CD14-positive monocyte (primary cell): ENCODE measurements at regions not wholly inside any gene's neighbourhood (a gene's known extent, or its start where the extent isn't known, plus 50 kb on each side); places are given as distances from the start of the nearest gene placed in this dataset.

Experiments
- DNase-seq, 3 donors: peaks; one replicate each; pipeline ENCODE4 v3.0.0-alpha.2; 2011 to 2022
- H2AFZ ChIP-seq: 2 replicates; pipeline ENCODE4 v1.6.0; 2012; ENCODE audit warnings: mild to moderate bottlenecking, low read depth, low read length, inconsistent platforms; ENCODE audit not compliant: insufficient read depth, poor library complexity, severe bottlenecking
- H3K27ac ChIP-seq, 2 donors: 1 replicate in 1 of 2; 2 replicates in 1 of 2; pipeline ENCODE4 v1.5.1; 2012 to 2013; ENCODE audit warnings: low read length in 2 of 2, control low read depth in 1 of 2, inconsistent platforms in 1 of 2, low read depth in 1 of 2, mild to moderate bottlenecking in 1 of 2
- H3K27me3 ChIP-seq, 2 donors: one replicate each; pipeline versions ENCODE4 v1.6.0 to v1.6.1; 2011 to 2013; ENCODE audit warnings: low read length in 2 of 2; ENCODE audit not compliant: control insufficient read depth in 2 of 2, insufficient read depth in 2 of 2
- H3K36me3 ChIP-seq, 2 donors: replicated peaks in 1 of 2; 1 replicate in 1 of 2; 2 replicates in 1 of 2; pipeline versions ENCODE4 v1.5.1 to v1.6.1; 2012 to 2013; ENCODE audit warnings: low read length in 2 of 2, control low read depth in 1 of 2, inconsistent platforms in 1 of 2, mild to moderate bottlenecking in 1 of 2; ENCODE audit not compliant: insufficient read depth in 2 of 2, control insufficient read depth in 1 of 2
- H3K4me1 ChIP-seq, 2 donors: 1 replicate in 1 of 2; 2 replicates in 1 of 2; pipeline versions ENCODE4 v1.5.1 to v1.6.1; 2012 to 2013; ENCODE audit warnings: low read length in 2 of 2, control low read depth in 1 of 2, inconsistent platforms in 1 of 2, mild to moderate bottlenecking in 1 of 2, moderate library complexity in 1 of 2; ENCODE audit not compliant: insufficient read depth in 2 of 2, control insufficient read depth in 1 of 2
- H3K4me2 ChIP-seq: replicated peaks from 2 replicates; pipeline ENCODE3; 2012; ENCODE audit warnings: low read length, moderate library complexity, mild to moderate bottlenecking; ENCODE audit not compliant: poor library complexity, severe bottlenecking; ENCODE audit errors: extremely low read depth
- H3K4me3 ChIP-seq, 3 experiments: fragments of 200-600 bp in 1 of 3; sonication (generic) in 1 of 3; replicated peaks in 1 of 3; 1 replicate in 2 of 3; 2 replicates in 1 of 3; pipeline ENCODE4 v1.5.1; 2011 to 2013; ENCODE audit warnings: low read length in 3 of 3, mild to moderate bottlenecking in 3 of 3, control low read depth in 2 of 3, low read depth in 2 of 3, inconsistent platforms in 1 of 3, moderate library complexity in 1 of 3
- H3K79me2 ChIP-seq: 2 replicates; pipeline ENCODE4 v1.6.0; 2012; ENCODE audit warnings: mild to moderate bottlenecking, control low read depth, inconsistent platforms, low read length, moderate library complexity; ENCODE audit not compliant: insufficient read depth
- H3K9ac ChIP-seq: 2 replicates; pipeline ENCODE4 v1.6.0; 2017; ENCODE audit warnings: low read length, mild to moderate bottlenecking; ENCODE audit not compliant: insufficient read depth, poor library complexity, severe bottlenecking
- H3K9me3 ChIP-seq, 2 donors: replicated peaks in 1 of 2; 1 replicate in 1 of 2; 2 replicates in 1 of 2; pipeline versions ENCODE4 v1.5.1 to v1.6.1; 2012 to 2013; ENCODE audit warnings: low read length in 2 of 2, control low read depth in 1 of 2; ENCODE audit not compliant: control insufficient read depth in 1 of 2, insufficient read depth in 1 of 2
- H4K20me1 ChIP-seq: 2 replicates; pipeline ENCODE4 v1.6.0; 2012; ENCODE audit warnings: mild to moderate bottlenecking, low read length, control low read depth, moderate library complexity; ENCODE audit not compliant: insufficient read depth
- H3K27ac Mint-ChIP-seq, 7 donors: one replicate each; pipeline ENCODE4 v1.8.0; 2020; ENCODE audit warnings: mild to moderate bottlenecking in 7 of 7, mixed read lengths in 7 of 7, moderate library complexity in 6 of 7, inconsistent platforms in 2 of 7
- H3K27me3 Mint-ChIP-seq, 3 donors: one replicate each; pipeline ENCODE4 v1.8.0; 2021 to 2022; ENCODE audit warnings: low read depth in 3 of 3, mild to moderate bottlenecking in 3 of 3, mixed read lengths in 3 of 3, moderate library complexity in 3 of 3, inconsistent platforms in 1 of 3
- H3K36me3 Mint-ChIP-seq, 2 donors: one replicate each; pipeline ENCODE4 v1.8.0; 2020; ENCODE audit warnings: mixed read lengths in 2 of 2, inconsistent platforms in 1 of 2, mild to moderate bottlenecking in 1 of 2
- H3K4me1 Mint-ChIP-seq: one replicate; pipeline ENCODE4 v1.8.0; 2020; ENCODE audit warnings: mild to moderate bottlenecking, mixed read lengths
- H3K4me3 Mint-ChIP-seq, 2 donors: one replicate each; pipeline ENCODE4 v1.8.0; 2020; ENCODE audit warnings: mild to moderate bottlenecking in 2 of 2, mixed read lengths in 2 of 2, moderate library complexity in 1 of 2
- H3K9me3 Mint-ChIP-seq, 7 donors: one replicate each; pipeline ENCODE4 v1.8.0; 2020 to 2022; ENCODE audit warnings: mixed read lengths in 7 of 7, mild to moderate bottlenecking in 6 of 7, moderate library complexity in 6 of 7, inconsistent platforms in 2 of 7
- WGBS: methylation state at CpG from one replicate; pipeline ENCODE4 v1.1.5; 2013; ENCODE audit warnings: missing lambda C conversion rate; ENCODE audit not compliant: insufficient coverage; 5-methylcytosine and 5-hydroxymethylcytosine counted together
- intact Hi-C, 2 donors: fragments of 100-400 bp; cut with micrococcal nuclease; formaldehyde crosslinking; loops; one replicate each; pipeline versions ENCODE4 v1.15.0 to v1.15.1; 2023
- TF ChIP-seq, protein P1 (sequence below): fragments of 200-600 bp; IDR thresholded peaks from one replicate; pipeline ENCODE4 v1.8.0; 2022; ENCODE audit warnings: antibody characterized with exemption, mild to moderate bottlenecking

DNA sequence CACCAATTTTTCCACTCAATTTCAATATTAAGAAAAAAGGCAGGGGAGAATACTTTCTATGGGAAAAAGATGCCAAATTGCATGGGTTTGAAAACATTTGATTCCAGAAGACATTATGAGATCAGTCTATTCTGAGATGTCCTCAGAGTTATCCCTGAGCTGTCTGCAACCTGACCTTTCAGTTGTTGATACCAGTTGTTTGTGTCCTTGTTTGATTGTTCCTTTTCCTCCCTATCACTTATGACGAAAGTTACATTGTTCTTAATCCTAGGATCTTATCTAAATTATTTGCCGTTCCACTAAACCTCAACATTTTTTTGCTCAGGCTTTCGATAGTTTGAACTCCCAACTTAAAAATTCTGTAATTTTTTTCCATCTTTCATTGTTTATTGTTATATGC, 336.3 kb upstream of the NOVA1 start:
- H3K27me3 ChIP-seq, result no peaks in the 10 kb centered on the region
- Mint-ChIP-seq H3K36me3 (no peaks in the 10 kb centered on the region), H3K27me3 (no peaks in the 10 kb centered on the region), H3K4me1 (no peaks in the 10 kb centered on the region), H3K4me3 (no peak overlapping the region), H3K9me3 (peaks cover 0 to 1% (median 0%) of the 10 kb centered on the region in 7 donors), H3K27ac (no peak overlapping the region)
- H4K20me1 ChIP-seq, result no peaks in the 10 kb centered on the region
- no peak overlapping the region for H2AFZ ChIP-seq
- no peak overlapping the region for H3K4me2 ChIP-seq
- no peak overlapping the region for H3K4me3 ChIP-seq
- no peaks in the 10 kb centered on the region for H3K9me3 ChIP-seq
- H3K79me2 ChIP-seq, result no peaks in the 10 kb centered on the region
- no peak for DNase-seq
- intact Hi-C loops, result no loop called here
- H3K27ac ChIP-seq, result no peak overlapping the region
- TF ChIP-seq, protein P1, sequence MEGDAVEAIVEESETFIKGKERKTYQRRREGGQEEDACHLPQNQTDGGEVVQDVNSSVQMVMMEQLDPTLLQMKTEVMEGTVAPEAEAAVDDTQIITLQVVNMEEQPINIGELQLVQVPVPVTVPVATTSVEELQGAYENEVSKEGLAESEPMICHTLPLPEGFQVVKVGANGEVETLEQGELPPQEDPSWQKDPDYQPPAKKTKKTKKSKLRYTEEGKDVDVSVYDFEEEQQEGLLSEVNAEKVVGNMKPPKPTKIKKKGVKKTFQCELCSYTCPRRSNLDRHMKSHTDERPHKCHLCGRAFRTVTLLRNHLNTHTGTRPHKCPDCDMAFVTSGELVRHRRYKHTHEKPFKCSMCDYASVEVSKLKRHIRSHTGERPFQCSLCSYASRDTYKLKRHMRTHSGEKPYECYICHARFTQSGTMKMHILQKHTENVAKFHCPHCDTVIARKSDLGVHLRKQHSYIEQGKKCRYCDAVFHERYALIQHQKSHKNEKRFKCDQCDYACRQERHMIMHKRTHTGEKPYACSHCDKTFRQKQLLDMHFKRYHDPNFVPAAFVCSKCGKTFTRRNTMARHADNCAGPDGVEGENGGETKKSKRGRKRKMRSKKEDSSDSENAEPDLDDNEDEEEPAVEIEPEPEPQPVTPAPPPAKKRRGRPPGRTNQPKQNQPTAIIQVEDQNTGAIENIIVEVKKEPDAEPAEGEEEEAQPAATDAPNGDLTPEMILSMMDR, result no peak
- no CpG with 5 or more reads among the region's 3 CpGs for WGBS
- H3K36me3 ChIP-seq, result no peaks in the 10 kb centered on the region
- no peaks in the 10 kb centered on the region for H3K4me1 ChIP-seq
- no peak overlapping the region for H3K9ac ChIP-seq

- 60% methylated on average over 1 of the region's 4 CpGs for WGBS
- H3K4me3 ChIP-seq, result no peak overlapping the region
- H3K9me3 ChIP-seq, result no peaks in the 10 kb centered on the region
- no peak overlapping the region for H3K4me2 ChIP-seq
- no peaks in the 10 kb centered on the region for H3K4me1 Mint-ChIP-seq
- no peaks in the 10 kb centered on the region for H3K27me3 ChIP-seq
- no peak overlapping the region for H2AFZ ChIP-seq
- no peak overlapping the region for H3K27ac Mint-ChIP-seq
- peaks cover 0 to 1% (median 0%) of the 10 kb centered on the region in 7 donors for H3K9me3 Mint-ChIP-seq
- H3K4me3 Mint-ChIP-seq, result no peak overlapping the region
- H3K9ac ChIP-seq, result no peak overlapping the region
- no peaks in the 10 kb centered on the region for H3K4me1 ChIP-seq
- no peaks in the 10 kb centered on the region for H3K79me2 ChIP-seq
- no peak for DNase-seq
- H3K27me3 Mint-ChIP-seq, result no peaks in the 10 kb centered on the region
- no peaks in the 10 kb centered on the region for H4K20me1 ChIP-seq
- H3K36me3 ChIP-seq, result no peaks in the 10 kb centered on the region
- intact Hi-C loops, result no loop called here
- H3K36me3 Mint-ChIP-seq, result no peaks in the 10 kb centered on the region
- H3K27ac ChIP-seq, result no peak overlapping the region
- TF ChIP-seq, protein P1, result no peak
Measured at GRCh38 chr14:26935733-26936132, 337.9 kb upstream of the NOVA1 start.
